Ovary (tissue), 3 donors: ENCODE measurements at regions not wholly inside any gene's neighbourhood (a gene's known extent, or its start where the extent isn't known, plus 50 kb on each side); places are given as distances from the start of the nearest gene placed in this dataset.

Experiments used
- EP300 ChIP-seq: sonication (generic); formaldehyde crosslinking; IDR thresholded peaks from one replicate; pipeline ENCODE4 v1.6.1; 2017; ENCODE audit warnings: antibody characterized with exemption
- POLR2A ChIP-seq: fragments of 450-650 bp; IDR thresholded peaks from one replicate; pipeline ENCODE4 v1.6.1; 2017; ENCODE audit warnings: antibody characterized with exemption, mild to moderate bottlenecking, moderate library complexity
- TF ChIP-seq, protein P1 (sequence below), 3 donors: fragments of 450-650 bp in 2 of 3; fragments of 200-600 bp in 1 of 3; IDR thresholded peaks; one replicate each; pipeline versions ENCODE4 v1.5.1 to v1.8.0; 2016 to 2022; ENCODE audit warnings: antibody characterized with exemption in 3 of 3, mild to moderate bottlenecking in 1 of 3
- donor health status: DM: no; HTN: no; CAD: no.

DNA sequence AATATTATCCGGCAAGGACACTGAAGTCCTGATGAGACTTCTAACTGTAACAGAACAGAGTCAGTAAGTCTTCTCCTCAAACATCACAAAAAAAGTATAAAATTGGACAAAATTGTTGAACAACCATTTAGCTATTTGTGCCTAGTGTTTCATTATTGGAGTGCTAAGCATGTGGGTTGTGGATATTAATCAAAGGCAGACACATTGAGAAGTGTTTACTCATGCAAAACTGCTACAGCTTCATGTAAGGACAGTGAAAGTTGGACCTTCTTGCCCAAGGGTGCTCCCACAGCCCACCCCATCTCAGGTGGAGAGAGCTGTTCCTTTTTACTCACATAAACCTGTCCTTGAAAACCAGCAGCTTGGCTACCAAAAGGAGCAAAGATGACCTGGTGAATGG, 355.1 kb upstream of the DAB2 start:
- TF ChIP-seq POLR2A (no peak), EP300 (no peak)
- TF ChIP-seq, protein P1, sequence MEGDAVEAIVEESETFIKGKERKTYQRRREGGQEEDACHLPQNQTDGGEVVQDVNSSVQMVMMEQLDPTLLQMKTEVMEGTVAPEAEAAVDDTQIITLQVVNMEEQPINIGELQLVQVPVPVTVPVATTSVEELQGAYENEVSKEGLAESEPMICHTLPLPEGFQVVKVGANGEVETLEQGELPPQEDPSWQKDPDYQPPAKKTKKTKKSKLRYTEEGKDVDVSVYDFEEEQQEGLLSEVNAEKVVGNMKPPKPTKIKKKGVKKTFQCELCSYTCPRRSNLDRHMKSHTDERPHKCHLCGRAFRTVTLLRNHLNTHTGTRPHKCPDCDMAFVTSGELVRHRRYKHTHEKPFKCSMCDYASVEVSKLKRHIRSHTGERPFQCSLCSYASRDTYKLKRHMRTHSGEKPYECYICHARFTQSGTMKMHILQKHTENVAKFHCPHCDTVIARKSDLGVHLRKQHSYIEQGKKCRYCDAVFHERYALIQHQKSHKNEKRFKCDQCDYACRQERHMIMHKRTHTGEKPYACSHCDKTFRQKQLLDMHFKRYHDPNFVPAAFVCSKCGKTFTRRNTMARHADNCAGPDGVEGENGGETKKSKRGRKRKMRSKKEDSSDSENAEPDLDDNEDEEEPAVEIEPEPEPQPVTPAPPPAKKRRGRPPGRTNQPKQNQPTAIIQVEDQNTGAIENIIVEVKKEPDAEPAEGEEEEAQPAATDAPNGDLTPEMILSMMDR (IDR thresholded peaks at IDR 0.05), result no peak
